ENCODE measurements at regions not wholly inside any gene's neighbourhood (a gene's known extent, or its start where the extent isn't known, plus 50 kb on each side); places are given as distances from the start of the nearest gene placed in this dataset.

- peaks cover 17% of the 10 kb centered on the region for H3K27me3 ChIP-seq
- H3K4me3 ChIP-seq (ENCODE audit: low read depth in 1 of 2, low read length in 1 of 2), result no peak overlapping the region
- no peak overlapping the region for H3K27ac ChIP-seq
- TF ChIP-seq, protein P1, sequence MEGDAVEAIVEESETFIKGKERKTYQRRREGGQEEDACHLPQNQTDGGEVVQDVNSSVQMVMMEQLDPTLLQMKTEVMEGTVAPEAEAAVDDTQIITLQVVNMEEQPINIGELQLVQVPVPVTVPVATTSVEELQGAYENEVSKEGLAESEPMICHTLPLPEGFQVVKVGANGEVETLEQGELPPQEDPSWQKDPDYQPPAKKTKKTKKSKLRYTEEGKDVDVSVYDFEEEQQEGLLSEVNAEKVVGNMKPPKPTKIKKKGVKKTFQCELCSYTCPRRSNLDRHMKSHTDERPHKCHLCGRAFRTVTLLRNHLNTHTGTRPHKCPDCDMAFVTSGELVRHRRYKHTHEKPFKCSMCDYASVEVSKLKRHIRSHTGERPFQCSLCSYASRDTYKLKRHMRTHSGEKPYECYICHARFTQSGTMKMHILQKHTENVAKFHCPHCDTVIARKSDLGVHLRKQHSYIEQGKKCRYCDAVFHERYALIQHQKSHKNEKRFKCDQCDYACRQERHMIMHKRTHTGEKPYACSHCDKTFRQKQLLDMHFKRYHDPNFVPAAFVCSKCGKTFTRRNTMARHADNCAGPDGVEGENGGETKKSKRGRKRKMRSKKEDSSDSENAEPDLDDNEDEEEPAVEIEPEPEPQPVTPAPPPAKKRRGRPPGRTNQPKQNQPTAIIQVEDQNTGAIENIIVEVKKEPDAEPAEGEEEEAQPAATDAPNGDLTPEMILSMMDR (IDR thresholded peaks at IDR 0.05), result no peak
- no peaks in the 10 kb centered on the region for H3K36me3 ChIP-seq
- H3K4me1 ChIP-seq (ENCODE audit: control insufficient read depth in 1 of 2, insufficient read depth in 1 of 2, low read depth in 1 of 2, low read length in 1 of 2), result peaks cover 5 to 7% of the 10 kb centered on the region in 2 experiments
- no peaks in the 10 kb centered on the region for H3K9me3 ChIP-seq
Observed at GRCh38 chr10:44044549-44044948, 340.3 kb downstream of the CXCL12 start.

GRCh38 chr10:44043646-44044375 is 341.1 kb downstream of the CXCL12 start:
- H3K36me3 ChIP-seq, result no peaks in the 10 kb centered on the region
- H3K9me3 ChIP-seq, result no peaks in the 10 kb centered on the region
- peaks cover 17% of the 10 kb centered on the region for H3K27me3 ChIP-seq
- peaks cover 5 to 7% of the 10 kb centered on the region in 2 experiments for H3K4me1 ChIP-seq (ENCODE audit: control insufficient read depth in 1 of 2, insufficient read depth in 1 of 2, low read depth in 1 of 2, low read length in 1 of 2)
- no peak overlapping the region for H3K27ac ChIP-seq
- no peak overlapping the region for H3K4me3 ChIP-seq (ENCODE audit: low read depth in 1 of 2, low read length in 1 of 2)
- TF ChIP-seq, protein P1 (IDR thresholded peaks at IDR 0.05), result no peak

- H3K27ac ChIP-seq, result no peak overlapping the region
- no peaks in the 10 kb centered on the region for H3K36me3 ChIP-seq
- H3K27me3 ChIP-seq, result peaks cover 17% of the 10 kb centered on the region
- TF ChIP-seq, protein P1 (IDR thresholded peaks at IDR 0.05), result no peak
- peaks cover 5 to 7% of the 10 kb centered on the region in 2 experiments for H3K4me1 ChIP-seq (ENCODE audit: control insufficient read depth in 1 of 2, insufficient read depth in 1 of 2, low read depth in 1 of 2, low read length in 1 of 2)
- no peaks in the 10 kb centered on the region for H3K9me3 ChIP-seq
- H3K4me3 ChIP-seq (ENCODE audit: low read depth in 1 of 2, low read length in 1 of 2), result no peak overlapping the region
Observed at GRCh38 chr10:44042926-44043602, 341.8 kb downstream of the CXCL12 start.

DNA sequence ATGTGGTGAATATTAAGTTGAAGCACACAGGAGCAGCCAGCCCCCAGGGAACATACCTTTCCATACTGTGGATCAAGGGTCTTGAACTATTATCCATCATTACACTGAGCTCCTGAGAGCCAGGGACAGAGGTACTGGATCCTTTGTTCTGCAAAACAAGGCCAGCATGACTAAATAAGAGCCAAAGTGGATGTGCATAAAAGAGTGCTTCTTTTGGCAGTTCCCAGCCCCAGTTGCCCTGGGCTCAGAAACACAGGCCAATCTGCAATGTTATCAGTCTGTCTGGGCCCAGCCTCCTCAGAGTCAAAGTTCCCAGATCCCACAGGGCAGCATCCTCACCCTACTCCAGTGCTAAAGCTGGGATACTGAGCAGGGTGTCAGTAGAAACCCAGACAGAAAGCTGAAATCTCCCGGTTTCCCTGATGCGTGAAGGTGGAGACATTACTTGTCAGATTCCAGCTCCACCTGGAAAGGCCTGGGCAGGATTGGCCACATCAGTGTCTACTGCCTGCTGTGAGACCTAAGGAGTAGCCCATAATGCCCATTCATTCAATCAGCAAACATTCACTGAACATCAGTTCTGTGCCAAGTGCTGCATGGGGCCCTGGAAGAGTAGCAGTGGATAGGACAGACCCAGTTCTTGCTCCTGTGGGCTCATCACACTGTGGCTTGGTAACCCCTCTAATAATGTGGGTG is 342.7 kb downstream of the CXCL12 start:
- no peak overlapping the region for H3K4me3 ChIP-seq (ENCODE audit: low read depth in 1 of 2, low read length in 1 of 2)
- no peaks in the 10 kb centered on the region for H3K36me3 ChIP-seq
- TF ChIP-seq, protein P1 (IDR thresholded peaks at IDR 0.05), result no peak

DNA sequence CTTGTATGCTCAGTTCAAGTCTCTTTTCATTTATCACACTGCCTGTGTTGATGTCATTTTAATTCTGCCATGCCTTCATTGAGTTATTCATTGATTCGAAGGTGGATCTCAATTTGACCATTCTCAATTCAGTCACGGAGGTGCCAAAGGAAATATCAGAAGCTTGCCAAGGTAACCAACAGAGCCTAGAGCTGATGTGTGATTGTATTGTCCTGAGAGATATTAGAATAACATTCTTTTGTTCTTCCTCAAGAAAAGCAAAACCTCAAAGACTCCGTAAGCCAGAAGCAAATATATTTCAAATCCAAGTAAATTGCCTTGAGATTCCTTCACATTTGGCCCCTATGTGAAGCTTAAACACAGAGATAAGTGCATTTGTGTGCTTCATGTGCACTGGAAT is 345.3 kb downstream of the CXCL12 start:
- Histone ChIP-seq H3K4me1 (ENCODE audit: control insufficient read depth in 1 of 2, insufficient read depth in 1 of 2, low read depth in 1 of 2, low read length in 1 of 2) (peaks cover 6% of the 10 kb centered on the region in 2 experiments), H3K9me3 (no peaks in the 10 kb centered on the region), H3K27me3 (peaks cover 6% of the 10 kb centered on the region), H3K4me3 (ENCODE audit: low read depth in 1 of 2, low read length in 1 of 2) (no peak overlapping the region), H3K27ac (no peak overlapping the region), H3K36me3 (no peaks in the 10 kb centered on the region)
- TF ChIP-seq, protein P1 (IDR thresholded peaks at IDR 0.05), result no peak

More for the DNA sequence above, 342.7 kb downstream of the CXCL12 start:
- Histone ChIP-seq H3K27me3 (peaks cover 12% of the 10 kb centered on the region), H3K27ac (no peak overlapping the region), H3K9me3 (no peaks in the 10 kb centered on the region), H3K4me1 (ENCODE audit: control insufficient read depth in 1 of 2, insufficient read depth in 1 of 2, low read depth in 1 of 2, low read length in 1 of 2) (peaks cover 3 to 5% of the 10 kb centered on the region in 2 experiments)
